HK-2 (cell line): ENCODE measurements at regions not wholly inside any gene's neighbourhood (a gene's known extent, or its start where the extent isn't known, plus 50 kb on each side); places are given as distances from the start of the nearest gene placed in this dataset.

ENCODE experiments used
- DNase-seq: peaks from one replicate; pipeline ENCODE4 v3.0.0-alpha.2; 2018; ENCODE audit not compliant: unreplicated experiment

DNA sequence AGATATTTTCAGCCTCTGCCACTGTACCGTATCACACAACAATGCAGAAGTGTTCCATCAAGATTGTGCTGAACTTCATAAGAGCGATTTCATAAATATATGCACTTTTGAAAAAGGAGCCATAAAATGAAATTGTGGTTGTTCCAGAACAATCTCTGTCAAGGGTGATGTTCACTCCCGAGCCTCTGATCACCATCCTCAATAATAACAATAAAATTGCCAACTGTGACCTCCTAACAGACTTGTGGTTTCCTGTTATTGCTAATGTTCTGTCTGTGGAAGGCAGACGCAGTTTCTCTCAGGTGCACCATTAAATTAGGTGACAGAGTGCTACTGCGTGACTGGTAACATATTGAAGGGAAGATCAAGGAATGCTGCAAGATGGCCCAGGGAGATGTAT, 383.7 kb downstream of the SOCS6 start:
- DNase-seq, result no peak

DNA sequence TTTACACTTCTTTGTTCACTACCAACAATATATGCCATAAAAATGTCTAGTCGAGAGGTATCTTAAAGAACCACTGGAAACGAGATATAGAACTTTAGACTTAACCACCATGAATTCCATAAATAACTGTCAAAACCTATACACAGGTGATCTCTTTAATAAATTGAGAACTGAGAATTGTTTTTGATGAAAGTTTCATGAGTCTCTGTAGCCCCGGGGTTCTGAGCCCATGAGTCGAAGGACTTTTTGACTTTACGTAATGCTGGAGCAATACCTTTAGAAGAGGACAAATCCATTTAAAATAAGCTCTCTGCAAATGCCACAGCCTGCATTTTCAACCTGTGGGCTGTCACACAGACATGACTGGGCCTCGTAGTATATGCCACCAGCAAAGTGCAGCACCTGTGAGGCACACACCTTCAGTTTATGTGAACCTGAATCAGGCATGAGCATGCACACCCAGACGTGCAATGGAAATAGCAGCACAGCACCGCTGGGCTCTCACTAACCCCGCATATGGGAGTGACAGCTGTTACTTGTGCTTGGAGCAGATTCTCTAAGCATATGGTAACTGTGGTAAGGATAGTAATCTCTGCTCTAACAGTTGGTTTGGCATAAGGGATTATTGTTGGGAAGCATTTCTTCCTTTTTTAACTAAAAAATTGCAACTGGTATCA, 383.2 kb downstream of the SOCS6 start:
- DNase-seq, result no peak

DNA sequence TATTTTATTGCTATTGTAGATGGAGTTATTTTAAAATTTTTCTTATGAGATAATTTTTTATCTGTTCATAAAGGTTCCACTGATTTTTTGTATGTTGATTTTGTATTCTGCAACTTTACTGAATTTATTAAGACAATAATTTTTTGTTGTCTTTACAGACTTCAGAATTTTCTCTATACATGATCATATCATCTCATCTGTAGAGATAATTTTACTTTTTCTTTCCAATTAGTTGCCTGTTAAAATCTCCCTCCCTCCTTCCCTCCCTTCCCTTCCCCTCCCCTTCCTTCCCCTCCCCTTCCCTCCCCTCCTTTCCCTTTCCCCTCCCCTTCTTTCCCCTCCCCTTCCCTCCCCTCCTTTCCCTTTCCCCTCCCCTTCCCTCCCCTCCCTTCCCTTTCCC, 378.1 kb downstream of the SOCS6 start:
- DNase-seq, result no peak

DNA sequence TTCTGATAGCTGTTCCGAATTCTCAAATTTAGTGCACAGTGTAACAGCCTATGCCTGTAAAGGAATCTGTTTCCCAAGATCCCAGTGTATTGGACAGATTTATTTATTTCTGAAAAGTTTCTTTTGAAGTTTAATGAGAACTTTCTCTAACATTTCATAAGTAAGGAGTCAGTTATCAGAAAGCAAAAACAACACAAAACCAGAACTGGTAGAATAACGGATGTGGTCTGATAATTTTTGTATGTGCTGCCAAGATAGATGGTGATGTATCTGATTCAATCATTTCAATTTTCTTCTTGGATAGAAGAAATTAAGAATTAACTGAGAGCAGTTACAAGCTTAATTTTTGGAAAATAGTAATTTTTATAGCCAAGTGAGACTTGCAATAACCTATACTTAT, 374.3 kb downstream of the SOCS6 start:
- DNase-seq, result no peak

DNA sequence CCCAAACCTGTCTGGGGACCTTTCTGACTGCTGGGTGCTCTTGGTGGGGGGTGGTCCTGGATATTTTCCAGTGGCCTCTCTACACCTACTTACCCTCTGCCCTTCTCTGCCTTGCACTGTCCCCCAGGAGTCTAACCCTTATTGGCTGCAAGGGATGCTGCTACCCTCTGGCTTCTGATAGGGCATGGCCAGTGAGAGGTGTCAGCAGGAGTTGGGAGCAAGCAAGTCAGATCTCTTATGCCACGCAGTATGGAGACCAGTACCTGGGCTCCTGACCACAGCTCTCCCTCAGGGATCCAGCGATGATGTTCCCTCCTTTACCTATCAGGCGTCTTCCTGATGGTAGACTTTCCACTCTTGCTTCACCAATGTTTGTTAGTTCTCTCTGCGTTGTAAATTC, 373.7 kb downstream of the SOCS6 start:
- no peak for DNase-seq

DNA sequence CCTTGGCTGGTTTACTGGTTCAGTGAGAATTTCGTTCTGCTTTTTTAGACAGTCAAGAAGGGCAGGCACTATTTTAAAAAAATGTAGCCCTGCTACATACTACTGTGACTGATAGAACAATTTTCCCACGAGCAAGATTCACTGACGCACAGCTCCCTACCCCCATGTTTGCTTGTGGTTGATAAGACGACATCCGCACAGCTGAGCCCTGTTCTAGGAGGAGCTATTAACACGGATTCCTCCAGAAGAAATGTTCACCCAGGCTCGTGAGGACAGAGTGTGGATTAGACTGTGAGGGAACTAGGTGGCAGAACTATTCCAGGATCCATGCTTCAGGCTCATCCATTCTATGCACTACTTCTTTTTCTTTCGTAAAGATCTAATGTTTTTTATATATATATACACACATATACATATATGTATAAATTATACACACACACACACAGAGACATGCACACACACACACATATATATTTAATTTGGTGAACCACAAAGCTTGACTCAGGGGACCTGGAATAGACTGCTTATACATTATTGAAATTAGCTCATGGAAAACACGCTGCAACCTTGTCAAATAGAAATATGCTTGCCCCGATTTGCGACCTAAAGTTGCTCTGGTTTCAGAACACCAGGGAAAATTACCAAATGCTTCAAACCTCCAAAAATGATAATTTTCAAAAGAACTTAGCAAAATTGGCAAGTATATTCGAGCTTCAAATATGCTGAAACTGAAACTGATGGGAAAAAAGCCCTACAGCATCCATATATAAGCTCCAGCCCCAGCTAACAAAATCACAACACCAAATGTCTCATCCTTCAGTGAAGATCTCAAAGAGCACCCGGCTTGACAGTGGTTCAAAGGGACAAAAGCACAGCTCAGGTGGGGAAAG, 370.4 kb downstream of the SOCS6 start:
- DNase-seq, result no peak

DNA sequence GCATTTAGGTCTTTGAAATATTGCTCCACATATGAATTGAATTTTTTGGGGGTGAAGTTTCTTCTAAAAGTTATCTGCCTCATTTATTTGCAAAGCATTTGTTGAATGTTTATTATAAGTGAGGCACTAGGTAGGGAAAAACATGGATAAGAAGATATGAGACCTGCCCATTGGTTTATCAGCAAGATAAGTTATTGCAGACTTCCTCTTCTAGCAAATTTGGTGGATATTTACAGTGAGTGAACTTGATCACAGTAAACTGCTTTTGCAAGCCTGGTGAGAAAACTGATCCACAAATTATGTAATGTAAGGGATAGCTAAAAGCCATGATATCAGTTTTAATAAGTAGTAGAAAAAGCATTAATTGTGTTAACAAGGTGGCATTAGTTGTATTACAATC, 364.8 kb downstream of the SOCS6 start:
- DNase-seq, result no peak

DNA sequence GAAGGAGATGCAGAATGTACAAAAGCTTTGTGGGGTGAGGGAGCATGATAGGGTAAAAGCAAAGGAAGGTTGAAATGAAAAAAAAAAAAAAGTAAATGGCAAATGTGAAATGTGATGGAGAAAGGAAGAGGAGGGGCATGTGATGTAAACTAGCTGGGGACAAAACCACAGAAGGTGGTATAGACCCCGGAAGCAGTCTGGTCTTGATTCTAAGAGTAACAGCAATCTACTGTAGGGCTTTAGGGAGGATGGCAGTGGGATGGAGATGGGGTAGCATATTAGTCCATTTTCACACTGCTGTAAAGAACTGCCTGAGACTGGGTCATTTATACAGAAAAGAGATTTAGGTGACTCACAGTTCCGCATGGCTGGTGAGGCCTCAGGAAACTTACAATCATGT, 362.0 kb downstream of the SOCS6 start:
- no peak for DNase-seq

DNA sequence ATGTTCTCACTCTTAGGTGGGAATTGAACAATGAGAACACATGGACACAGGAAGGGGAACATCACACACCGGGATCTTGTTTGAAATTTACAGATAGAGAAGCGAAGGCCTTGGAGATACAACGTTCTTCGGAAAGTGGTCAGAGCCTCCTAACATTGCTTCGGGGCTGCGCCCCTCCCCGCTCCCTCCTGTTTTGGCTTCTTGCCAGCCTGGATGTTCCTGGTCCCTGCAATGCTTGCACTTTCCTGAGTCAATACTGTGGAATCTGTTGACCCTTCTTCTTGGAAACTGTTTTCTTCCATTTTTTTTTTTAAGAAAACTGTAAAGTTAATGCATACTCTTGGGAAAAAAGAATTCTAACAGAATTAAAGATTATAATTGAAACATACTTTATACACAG, 360.8 kb downstream of the SOCS6 start:
- DNase-seq, result no peak

DNA sequence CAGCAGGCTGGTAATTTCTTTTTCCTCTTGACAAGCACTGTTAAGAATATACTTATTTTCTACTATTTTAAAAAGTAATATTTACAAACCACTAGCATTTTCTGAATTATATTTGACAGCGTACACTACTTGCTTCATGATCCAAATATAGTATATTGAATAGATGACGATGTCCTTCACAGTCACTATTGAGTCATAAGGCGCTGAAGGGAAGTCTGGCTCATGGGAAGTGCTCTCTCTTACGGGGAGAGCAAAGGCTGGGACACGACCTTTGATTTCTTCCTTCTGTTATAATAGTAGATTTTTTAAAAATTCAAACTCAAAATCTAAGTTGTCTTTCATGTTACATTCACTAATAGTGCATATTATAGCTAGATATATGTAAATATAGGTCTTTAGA, 357.1 kb downstream of the SOCS6 start:
- DNase-seq, result no peak

DNA sequence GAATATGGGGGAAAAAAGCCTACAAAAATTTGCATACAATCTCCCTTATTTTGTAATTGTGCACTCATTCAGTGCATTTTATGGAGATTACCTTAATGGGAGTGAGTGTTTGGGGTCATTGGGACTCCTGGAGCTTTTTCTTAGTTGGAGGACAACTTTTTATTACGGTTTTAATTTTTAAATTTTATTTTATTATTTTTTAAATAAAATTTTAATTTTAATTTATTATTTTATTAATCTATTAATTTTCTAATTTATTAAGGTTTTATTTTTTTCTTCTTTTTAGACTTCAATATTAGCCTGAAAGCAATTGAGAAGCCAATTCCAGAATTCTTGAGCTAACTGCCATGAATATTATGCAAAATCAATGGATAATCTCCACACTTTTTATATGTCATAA, 355.0 kb downstream of the SOCS6 start:
- DNase-seq, result no peak

DNA sequence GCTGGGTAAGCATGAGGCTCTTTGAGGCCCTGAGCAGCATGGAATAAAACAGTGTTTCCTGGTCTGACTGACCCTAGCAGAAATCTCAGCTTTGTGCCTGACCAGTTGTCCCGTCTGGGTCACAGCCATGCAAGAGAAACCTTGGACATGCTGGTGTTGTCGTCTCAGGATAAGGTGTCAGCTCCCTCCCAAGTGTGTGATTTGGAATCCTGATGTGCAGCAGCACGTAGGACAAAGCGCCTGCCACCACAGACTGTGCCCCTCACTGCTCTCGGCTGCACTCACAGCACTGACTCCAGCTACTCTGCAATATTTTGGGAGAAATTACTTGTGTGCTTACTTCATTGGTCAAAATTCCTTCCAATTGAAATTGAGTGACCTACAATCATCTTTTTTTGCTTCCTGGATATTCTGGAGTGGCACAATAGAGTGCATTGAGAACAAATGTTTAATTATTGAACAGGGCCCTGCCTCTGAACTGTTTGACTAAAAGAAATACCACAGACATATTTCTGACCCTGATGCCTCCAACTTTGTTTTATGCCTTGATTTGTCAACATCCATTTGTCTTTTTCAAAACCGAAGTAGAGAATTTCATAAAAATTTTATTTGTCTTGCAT, 352.4 kb downstream of the SOCS6 start:
- DNase-seq, result no peak

DNA sequence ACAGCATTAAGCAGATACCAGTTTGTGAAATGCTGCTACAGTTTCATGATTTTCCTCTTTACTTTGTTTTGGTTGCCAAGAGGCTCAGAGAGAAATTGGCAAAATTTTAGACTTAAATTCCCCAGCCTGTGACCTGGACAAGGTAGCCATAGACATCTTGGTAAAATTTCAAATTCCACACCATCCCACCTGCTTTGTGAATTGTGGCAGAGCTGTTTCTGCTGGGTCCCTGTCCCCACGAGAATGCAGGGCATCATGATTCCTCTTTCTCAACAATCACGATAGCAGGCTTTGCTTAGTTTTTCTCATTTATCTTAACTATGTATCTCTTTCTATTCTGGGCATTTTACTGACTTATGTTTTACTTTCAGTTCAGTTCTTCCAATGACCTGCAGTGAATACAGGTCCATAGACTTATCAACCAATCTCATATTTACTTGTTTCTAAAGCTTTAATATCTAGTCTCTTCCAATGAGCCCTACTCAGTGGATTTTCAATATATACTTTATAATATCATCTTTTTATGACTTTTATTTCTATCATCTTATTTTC, 351.6 kb downstream of the SOCS6 start:
- no peak for DNase-seq

DNA sequence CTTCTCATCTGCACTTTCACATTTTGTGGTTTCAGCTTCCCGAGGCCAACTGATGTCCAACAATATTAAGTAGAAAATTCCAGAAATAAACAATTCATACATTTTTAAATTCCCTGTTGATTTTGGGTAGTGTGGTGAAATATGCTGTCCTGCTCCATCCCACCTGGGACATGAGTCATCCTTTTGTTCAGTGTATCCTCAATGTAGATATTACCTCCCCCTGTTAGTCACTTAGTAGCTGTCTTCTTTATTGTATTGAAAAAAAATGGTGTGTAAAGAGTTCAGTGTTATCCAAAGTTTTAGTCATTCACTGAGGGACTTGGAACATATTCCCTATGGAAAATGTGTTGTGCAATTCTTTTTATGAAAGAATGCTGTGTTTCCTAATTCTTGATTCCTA, 348.1 kb downstream of the SOCS6 start:
- DNase-seq, result no peak

DNA sequence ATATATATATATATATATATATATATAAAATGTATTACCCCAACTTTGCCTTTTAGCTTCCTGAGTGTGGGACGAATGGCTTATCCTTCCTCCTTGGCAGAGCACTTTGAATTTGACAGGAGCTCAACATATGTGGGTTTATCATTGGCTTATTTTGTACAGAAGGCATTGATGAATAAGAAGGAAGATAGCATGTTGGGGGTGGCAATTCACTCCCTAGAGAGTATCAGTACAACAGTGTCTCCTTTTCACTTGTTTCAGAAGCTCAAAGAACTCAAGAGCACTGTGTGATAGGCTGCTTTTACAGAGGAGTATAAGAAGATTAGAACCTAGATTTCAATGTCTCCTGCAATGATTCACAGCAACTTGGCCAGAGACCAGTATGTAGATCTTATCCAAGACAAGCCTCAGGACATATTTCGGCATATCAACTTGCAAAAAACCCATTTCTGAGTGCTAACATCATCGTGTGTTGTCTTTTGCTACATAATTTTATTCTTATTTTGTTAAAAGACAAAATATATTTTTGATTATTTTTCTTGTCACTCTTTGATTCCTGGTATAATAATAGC, 345.8 kb downstream of the SOCS6 start:
- no peak for DNase-seq

DNA sequence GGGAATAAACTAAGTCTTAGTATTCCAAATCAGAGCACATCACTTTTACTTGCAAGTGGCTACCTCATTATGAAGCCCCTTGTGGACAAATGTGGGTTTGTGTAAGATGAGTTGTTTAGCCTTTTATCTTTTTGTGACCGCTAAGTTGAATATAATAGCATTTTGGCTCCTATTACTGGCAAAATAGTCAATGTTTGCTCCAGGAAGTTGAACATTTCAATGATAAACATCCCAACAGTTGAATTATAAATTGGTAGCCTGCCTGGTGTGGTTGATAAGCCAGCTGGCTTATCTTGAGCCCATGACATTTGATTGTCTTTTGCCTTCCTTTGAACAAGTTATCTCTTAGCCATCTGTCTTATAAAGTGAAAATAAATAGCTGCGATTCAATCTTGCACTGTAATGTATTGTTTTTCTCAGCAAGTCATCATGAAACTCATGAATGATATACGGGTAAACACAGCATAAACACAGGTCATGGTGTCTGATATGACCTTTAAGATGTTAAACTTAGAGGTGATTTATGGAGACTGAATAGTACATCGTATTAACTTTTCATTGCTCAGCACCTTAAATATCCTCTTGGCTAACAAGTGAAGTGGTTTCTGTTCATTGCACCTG, 338.4 kb downstream of the SOCS6 start:
- no peak for DNase-seq

DNA sequence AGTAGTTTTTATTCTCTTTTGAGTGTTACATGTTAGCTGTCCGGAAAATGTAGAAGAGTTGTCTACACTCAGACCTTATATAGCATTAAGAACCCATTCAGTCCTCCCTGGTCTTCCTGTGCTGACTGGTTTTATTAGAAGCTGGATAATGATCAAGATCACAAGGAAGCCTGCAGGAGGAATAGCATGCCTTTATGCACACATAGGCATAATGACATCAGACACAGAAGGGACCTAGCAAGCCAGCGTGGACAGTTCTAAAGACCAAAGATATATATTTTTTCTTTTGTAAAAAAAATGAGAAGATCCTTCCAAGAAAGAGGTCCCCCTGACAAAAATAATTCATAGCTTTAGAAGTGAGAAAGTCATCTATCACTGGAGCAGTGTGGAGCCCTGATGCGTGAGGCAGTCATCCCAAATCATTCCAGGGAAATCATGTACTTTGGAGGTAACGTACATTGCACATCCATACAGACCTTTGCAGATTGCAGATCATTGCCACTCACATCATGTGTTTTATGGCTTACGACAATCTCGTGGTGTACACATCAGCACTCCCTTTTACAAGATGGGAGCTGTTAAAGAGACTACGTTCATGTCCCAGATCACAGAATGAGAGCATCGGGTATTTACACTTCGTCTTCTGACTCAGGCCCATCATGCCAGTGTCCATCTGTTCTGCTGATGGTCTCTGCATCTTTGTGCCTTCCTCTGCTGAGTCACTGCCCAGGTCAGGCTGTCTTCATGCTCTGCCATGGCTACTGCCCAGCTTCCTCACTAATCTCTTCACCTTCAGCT, 334.0 kb downstream of the SOCS6 start:
- DNase-seq, result no peak

DNA sequence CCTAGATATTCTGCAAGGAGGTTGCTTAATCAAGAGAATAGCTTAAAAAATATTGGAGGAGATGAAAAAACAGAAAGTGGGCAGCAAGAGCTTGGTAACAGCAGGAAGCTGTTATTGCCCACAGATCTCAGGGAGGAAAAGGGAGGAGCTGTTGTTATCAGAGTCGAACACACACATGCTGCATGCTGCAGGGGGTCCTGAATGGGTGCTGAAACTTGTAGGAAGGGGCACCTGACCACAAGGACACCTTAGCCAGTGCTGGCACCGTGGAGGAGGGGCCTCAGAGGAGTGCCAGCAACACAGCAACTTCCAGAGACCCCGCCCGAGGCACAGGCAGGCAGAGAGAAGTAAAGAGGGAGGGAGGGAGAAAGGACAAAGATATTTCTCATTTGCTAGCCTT, 332.9 kb downstream of the SOCS6 start:
- no peak for DNase-seq

DNA sequence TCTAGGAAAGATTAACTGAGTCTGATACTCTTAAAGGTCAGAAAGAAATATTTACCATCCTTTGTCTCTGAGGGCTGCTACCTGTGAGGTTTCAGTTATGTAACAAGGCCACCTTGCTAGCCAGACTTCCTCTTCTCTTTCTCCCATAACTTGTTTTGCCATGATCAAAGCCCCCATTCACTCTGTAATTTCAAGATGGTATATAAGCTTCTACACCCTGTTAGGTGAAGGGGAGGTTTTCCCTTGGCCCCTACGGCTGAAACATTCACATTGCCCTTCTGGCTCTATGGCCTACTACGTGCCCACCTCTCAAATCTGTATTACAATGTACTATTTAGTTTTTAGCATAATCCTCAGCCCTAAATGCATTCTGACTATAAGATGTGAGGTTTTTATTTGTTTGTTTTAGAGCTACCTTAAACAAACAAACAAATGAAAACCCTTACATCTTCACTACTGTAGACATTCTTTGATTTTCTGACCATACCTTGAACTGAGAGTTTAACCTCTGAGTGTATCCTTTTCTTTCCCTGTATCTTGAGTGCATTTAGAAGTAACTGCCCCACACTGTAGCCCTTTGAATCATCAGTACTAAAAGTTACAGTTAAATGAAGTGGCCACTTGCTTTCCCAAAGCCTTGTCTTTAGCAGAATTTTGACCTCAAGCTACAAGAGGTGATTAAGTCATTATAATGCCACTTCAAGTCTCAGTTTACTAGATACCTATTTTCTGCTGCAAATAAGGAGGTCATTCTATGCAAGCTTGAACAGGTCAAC, 332.2 kb downstream of the SOCS6 start:
- no peak for DNase-seq

DNA sequence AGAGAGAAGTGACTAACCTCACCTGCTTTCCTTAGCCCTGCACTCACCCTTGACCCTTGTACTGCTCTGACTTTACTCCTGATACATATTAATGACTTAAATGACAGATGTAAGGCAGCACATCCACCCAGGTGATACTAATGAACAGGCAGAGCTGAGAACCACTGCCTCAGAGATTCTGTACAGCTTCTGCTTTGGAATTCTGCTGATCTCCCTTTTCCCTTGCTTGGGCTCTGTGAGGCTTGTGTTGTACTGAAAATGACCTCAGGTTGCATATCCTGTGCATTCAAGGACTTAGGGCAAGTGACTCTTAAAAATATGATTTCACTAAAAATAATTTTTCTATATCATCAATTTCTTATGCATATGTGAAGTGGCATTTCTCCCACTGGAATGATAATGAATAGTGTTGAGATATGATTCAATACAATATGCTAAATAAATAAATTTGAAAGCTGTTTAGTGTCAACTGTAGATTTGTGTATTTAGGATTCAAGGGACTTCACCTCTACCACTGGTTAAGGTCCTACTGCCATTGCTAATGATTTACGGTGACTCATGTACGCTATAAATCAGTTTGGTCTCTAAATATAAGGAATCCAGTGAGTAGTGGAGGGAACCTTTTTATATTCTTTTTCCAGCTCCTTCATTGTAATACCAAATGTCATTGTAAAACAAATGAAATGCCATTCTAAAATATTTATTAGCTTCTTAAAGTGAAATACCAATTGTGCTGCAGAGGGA, 328.3 kb downstream of the SOCS6 start:
- no peak for DNase-seq
